ENCODE measurements at regions not wholly inside any gene's neighbourhood (a gene's known extent, or its start where the extent isn't known, plus 50 kb on each side); places are given as distances from the start of the nearest gene placed in this dataset.

DNA sequence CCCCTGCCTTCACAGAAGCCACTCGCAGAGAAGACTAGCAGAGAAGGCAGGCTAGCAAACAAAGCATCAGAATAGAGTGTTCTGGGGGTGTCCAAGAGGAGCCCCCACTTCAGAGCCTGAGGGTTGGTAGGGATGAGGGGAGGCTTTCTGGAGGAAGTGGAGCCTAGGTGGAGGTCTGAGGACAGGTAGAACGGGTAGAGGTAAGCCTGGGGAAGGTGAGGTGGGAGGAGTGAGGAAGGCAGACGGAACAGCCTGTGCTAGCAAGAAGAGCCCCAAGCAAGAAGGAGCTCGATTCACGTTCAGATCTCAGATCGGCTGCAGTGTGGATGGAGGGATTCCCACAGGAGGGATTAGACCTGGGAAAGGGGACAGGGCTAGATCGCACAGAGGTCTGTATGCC lies 66.0 kb upstream of the DUSP5 start:
- peaks cover 44% of the 10 kb centered on the region for H3K4me1 Mint-ChIP-seq (ENCODE audit: low read depth)
- H3K4me3 Mint-ChIP-seq = no peak overlapping the region
- ATAC-seq (replicated peaks in 1 of 2) = no peak
- DNase-seq = no peak
- peaks cover 1 to 3% of the 10 kb centered on the region in 2 donors for H3K36me3 Mint-ChIP-seq (ENCODE audit: insufficient read depth in 2 of 2)
- peaks cover 2% of the 10 kb centered on the region in 2 donors for H3K9me3 Mint-ChIP-seq
- H3K27ac Mint-ChIP-seq = no peak overlapping the region
- H3K27me3 Mint-ChIP-seq (ENCODE audit: low read depth) = no peaks in the 10 kb centered on the region

DNA sequence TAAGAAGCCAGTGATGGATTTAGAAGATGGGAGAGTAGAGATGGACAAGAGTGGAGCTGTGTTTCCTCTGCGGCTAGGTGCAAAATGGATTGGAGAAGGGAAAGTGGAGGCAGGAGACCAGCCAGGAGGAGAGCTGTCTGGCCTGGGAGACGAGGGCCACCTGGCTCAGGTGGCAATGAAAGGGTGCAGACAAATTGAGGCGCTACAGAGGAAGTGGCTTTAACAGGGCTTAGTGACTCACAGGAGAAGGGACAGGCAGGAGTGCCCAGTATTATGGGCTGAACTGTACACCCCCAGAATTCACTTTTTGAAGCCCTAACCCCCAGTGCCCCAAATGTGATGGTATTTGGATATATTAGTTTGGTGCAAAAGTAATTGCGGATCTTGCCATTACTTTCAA lies 65.6 kb upstream of the DUSP5 start:
- no peak overlapping the region for H3K4me3 Mint-ChIP-seq
- H3K36me3 Mint-ChIP-seq (ENCODE audit: insufficient read depth in 2 of 2) = peaks cover 1 to 2% of the 10 kb centered on the region in 2 donors
- peaks cover 2% of the 10 kb centered on the region in 2 donors for H3K9me3 Mint-ChIP-seq
- no peaks in the 10 kb centered on the region for H3K27me3 Mint-ChIP-seq (ENCODE audit: low read depth)
- H3K4me1 Mint-ChIP-seq (ENCODE audit: low read depth) = peaks cover 40% of the 10 kb centered on the region
- ATAC-seq (replicated peaks in 1 of 2) (peak in 1 of 2 donors; percentile 33), DNase-seq (no peak)
- H3K27ac Mint-ChIP-seq = no peak overlapping the region

DNA sequence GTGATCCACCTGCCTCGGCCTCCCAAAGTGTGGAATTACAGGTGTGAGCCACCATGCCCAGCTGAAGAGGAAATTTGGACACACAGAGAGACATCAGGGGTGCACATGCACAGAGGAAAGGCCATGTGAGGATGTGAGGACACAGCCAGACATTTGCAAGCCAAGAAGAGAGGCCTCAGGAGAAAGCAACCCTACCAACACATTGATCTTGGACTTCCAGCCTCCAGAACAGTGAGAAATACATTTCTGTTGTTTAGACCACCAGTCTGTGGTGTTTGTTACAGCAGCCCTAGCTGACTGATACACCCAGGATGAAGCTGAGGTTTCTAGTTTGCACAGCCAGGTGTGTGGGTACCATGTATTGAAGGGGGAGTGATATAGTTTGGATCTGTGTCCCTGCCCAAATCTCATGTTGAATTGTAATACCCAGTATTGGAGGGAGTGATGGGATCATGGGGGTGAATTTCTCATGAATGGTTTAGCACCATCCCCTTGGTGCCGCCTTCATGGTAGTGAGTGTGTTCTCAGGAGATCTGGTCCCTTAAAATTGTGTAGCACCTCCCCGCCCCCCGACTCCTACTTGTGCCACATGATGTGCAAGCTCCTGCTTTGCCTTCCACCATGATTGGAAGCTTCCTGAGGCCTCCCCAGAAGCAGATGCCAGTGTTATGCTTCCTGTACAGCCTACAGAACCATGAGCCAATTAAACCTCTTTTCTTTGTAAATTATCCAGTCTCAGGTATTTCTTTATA lies 64.7 kb upstream of the DUSP5 start:
- Mint-ChIP-seq H3K4me3 (no peak overlapping the region), H3K4me1 (ENCODE audit: low read depth) (peaks cover 31% of the 10 kb centered on the region), H3K9me3 (peaks cover 2% of the 10 kb centered on the region in 2 donors), H3K36me3 (ENCODE audit: insufficient read depth in 2 of 2) (peaks cover 1 to 2% of the 10 kb centered on the region in 2 donors), H3K27me3 (ENCODE audit: low read depth) (no peaks in the 10 kb centered on the region), H3K27ac (no peak overlapping the region)
- no peak for ATAC-seq (replicated peaks in 1 of 2)
- DNase-seq = no peak

DNA sequence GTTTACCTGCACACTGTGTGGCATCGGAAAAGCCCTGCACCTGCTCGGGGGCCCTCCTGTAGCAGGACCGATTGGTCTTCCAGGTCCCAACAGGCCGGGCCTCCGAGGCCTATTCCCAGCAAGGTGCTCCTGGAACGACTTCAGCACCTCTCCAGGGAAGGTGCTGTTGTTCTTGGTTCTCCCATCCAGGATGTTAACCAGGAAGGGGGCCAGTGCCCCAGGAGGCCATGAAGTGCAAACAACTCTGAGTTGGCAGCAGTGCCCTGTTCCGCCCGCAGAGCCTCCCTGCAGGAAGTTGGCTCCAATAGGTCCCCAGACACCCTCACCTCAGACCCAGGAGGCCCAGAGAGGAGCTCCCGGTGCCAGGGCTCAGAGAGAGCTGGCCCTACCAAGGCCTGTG lies 64.0 kb upstream of the DUSP5 start:
- Mint-ChIP-seq H3K27me3 (ENCODE audit: low read depth) (no peaks in the 10 kb centered on the region), H3K4me3 (no peak overlapping the region), H3K27ac (no peak overlapping the region), H3K9me3 (peaks cover 2% of the 10 kb centered on the region in 2 donors), H3K4me1 (ENCODE audit: low read depth) (peaks cover 25% of the 10 kb centered on the region), H3K36me3 (ENCODE audit: insufficient read depth in 2 of 2) (peaks cover 1 to 2% of the 10 kb centered on the region in 2 donors)
- DNase-seq (no peak), ATAC-seq (replicated peaks in 1 of 2) (no peak)

DNA sequence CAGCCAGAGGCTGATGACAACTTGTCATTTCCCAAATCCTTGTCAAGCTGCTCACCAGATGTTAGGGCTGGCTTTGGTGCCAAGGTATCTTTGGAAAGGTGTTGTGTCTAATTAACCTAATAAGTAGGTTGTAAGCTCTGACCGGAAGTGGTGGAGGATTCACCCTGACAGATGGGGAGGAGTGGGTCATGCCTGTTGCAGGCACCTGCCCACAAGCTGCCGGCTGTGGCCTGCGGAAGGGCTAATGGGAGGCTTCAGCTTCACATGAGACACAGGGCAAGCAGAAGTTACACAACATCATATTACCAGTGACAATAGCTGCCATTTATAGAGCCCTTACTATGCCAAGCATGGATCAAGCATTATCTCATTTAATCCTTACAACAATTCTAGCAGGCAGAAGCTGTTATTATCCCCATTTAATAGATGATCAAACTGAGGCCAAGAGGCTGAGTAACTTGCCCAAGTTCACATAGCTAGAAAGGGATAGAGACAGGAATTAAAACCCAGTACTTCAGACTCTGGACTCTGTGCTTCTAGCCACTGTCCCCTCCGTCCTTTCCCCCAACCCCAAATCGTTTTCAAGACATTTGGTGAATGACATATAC lies 63.1 kb upstream of the DUSP5 start:
- Mint-ChIP-seq H3K27ac (no peak overlapping the region), H3K36me3 (ENCODE audit: insufficient read depth in 2 of 2) (peaks cover 1 to 2% of the 10 kb centered on the region in 2 donors), H3K4me3 (no peak overlapping the region), H3K27me3 (ENCODE audit: low read depth) (no peaks in the 10 kb centered on the region), H3K4me1 (ENCODE audit: low read depth) (peaks cover 16% of the 10 kb centered on the region), H3K9me3 (peaks cover 2% of the 10 kb centered on the region in 2 donors)
- no peak for ATAC-seq (replicated peaks in 1 of 2)
- no peak for DNase-seq

DNA sequence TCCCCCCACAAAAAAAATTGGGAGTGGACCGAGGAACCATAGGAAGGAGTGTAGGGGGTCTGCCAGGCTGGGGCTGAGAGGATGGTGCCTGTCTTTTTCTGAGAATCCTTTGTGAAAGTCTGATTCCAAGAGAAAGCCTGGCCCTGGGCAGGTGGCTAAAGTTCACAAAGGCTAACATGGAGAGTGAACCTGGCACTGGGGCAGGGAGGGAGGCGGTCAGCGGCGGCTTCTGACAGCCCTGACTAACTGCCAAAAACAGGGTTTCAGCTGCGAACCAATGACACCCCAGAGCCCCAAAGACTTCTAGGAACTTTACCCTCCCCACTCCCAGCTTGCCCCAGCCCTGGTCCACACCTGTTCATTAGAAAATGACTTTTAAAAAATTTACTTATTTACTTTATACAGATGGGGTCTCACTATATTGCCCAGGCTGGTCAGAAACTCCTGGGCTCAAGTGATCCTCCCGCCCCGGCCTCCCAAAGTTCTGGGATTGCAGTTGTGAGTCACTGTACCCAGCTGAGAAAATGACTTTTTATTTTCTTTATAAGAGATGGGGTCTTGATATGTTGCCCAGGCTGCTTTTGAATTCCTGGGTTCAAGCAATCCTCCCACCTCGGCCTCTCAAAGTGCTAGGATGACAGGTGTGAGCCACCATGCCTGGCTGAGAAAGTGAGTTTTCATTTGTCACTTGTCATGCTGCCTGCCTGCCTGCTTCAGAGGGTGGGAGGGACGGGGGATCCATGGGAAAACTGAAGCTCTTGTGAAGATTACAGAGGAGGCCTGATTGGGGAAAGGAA lies 61.0 kb upstream of the DUSP5 start:
- Mint-ChIP-seq H3K36me3 (ENCODE audit: insufficient read depth in 2 of 2) (peaks cover 1 to 2% of the 10 kb centered on the region in 2 donors), H3K27me3 (ENCODE audit: low read depth) (no peaks in the 10 kb centered on the region), H3K9me3 (peaks cover 2% of the 10 kb centered on the region in 2 donors), H3K4me3 (no peak overlapping the region), H3K27ac (no peak overlapping the region), H3K4me1 (ENCODE audit: low read depth) (peaks cover 13% of the 10 kb centered on the region)
- DNase-seq (no peak), ATAC-seq (replicated peaks in 1 of 2) (no peak)

DNA sequence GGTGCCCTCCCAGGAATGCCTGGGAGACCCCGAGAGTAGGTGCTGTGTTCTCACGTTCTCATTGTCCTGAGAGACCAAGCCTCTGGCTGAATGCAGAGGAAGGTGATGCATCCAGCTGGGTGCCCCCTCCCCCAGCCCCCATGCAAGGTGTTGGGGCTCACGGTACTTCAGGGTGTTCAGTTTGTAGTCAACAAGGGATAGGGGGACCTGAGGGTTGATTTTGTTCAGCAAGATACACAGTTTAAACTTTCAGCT lies 60.4 kb upstream of the DUSP5 start:
- H3K9me3 Mint-ChIP-seq = peaks cover 2% of the 10 kb centered on the region in 2 donors
- no peak for ATAC-seq (replicated peaks in 1 of 2)
- H3K36me3 Mint-ChIP-seq (ENCODE audit: insufficient read depth in 2 of 2) = peaks cover 1 to 2% of the 10 kb centered on the region in 2 donors
- H3K27me3 Mint-ChIP-seq (ENCODE audit: low read depth) = no peaks in the 10 kb centered on the region
- H3K4me1 Mint-ChIP-seq (ENCODE audit: low read depth) = peaks cover 13% of the 10 kb centered on the region
- H3K4me3 Mint-ChIP-seq = no peak overlapping the region
- no peak for DNase-seq
- no peak overlapping the region for H3K27ac Mint-ChIP-seq

DNA sequence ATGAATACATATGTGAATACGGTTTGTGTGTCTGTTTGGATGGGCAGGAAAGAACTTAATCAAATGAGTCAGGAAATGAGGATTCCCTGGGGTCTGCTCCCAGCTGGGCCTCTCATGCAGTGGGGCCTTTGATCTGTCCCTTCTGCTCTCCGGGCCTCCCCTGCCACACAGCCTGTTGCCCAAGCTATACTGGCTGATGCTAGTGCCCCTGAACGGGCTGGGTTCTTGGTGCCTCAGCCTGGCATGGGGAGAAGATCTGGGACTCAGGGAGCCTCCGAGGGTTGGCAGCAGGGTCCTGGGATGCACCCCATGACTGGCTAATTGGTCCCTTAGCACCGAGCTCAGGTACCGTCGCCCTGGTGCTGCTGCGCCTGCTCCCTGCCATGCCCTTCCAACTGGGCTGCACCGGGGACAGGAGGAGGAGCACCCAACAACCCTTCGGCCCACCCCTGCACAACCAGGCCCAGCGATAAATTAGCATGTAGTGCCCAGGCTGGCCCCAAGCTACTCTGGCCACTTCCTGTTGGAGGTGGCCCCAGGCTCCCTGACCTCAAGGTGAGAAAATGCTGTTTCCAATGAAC lies 59.9 kb upstream of the DUSP5 start:
- Mint-ChIP-seq H3K9me3 (no peaks in the 10 kb centered on the region), H3K4me1 (ENCODE audit: low read depth) (peaks cover 19% of the 10 kb centered on the region), H3K27me3 (ENCODE audit: low read depth) (no peaks in the 10 kb centered on the region), H3K36me3 (ENCODE audit: insufficient read depth in 2 of 2) (no peaks in the 10 kb centered on the region), H3K4me3 (no peak overlapping the region), H3K27ac (no peak overlapping the region)
- no peak for DNase-seq
- no peak for ATAC-seq (replicated peaks in 1 of 2)

DNA sequence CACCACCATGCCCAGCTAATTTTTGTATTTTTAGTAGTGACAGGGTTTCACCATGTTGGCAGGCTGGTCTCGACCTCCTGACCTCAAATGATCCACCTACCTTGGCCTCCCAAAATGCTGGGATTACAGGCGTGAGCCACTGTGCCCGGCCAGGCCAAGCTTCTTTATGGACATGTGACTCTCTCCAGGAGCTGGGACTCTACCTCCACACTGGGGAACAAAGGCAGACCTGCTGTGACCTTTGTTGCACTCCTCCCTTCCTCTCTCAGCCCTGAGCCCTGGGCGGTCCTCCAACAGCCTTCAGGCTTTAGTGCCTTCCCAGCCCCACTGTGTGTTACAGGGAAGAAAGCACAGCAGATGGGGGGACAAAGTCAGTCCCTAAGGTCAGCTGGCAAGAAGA lies 55.0 kb upstream of the DUSP5 start:
- H3K27me3 Mint-ChIP-seq (ENCODE audit: low read depth) = peaks cover 5% of the 10 kb centered on the region
- H3K4me3 Mint-ChIP-seq = no peak overlapping the region
- DNase-seq (no peak), ATAC-seq (replicated peaks in 1 of 2) (no peak)
- peaks cover 26% of the 10 kb centered on the region for H3K4me1 Mint-ChIP-seq (ENCODE audit: low read depth)
- H3K9me3 Mint-ChIP-seq = peaks cover 0 to 2% of the 10 kb centered on the region in 2 donors
- peak overlapping the region; percentile 67 for H3K27ac Mint-ChIP-seq
- H3K36me3 Mint-ChIP-seq (ENCODE audit: insufficient read depth in 2 of 2) = no peaks in the 10 kb centered on the region

DNA sequence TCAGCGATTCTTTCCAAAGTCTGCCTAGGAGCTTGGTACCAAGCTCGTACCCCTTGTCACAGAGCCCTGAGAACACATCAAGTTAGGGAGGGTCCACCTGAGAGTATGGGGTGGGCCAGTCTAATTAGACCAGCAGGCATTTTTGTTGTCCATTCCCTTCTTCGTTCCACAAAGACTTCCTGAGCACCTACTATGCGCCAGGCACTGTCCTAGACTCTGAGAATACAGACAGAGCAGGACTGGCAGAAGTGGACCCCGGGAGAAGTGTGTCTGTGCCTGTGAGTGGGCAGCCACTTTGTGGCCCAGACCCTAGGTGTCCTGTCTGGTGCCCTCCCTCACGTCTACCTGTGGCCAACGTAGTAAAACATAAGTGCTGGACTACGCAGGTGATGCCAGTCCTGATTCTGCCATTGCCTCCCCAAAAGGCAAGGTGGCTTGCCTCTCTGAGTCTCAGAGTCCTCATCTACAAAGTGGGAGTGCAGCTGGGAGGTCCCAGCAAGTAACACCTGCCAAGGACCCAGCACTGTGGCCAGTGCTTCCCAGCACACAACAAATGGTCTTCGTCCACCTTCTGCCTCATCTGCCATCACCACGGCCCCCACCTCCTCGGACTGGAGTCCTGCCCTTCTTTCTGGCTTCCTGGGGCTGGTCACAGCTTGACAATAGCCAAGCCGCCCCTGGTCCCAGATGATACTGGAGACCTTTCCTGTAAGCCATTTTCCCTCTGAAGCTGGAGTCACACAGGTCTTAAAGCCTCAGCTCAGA lies 54.3 kb upstream of the DUSP5 start:
- Mint-ChIP-seq H3K4me1 (ENCODE audit: low read depth) (peaks cover 26% of the 10 kb centered on the region), H3K27ac (peak overlapping the region; percentile 67), H3K27me3 (ENCODE audit: low read depth) (peaks cover 5% of the 10 kb centered on the region), H3K4me3 (no peak overlapping the region), H3K9me3 (peaks cover 0 to 2% of the 10 kb centered on the region in 2 donors), H3K36me3 (ENCODE audit: insufficient read depth in 2 of 2) (no peaks in the 10 kb centered on the region)
- no peak for DNase-seq
- ATAC-seq (replicated peaks in 1 of 2) = no peak

DNA sequence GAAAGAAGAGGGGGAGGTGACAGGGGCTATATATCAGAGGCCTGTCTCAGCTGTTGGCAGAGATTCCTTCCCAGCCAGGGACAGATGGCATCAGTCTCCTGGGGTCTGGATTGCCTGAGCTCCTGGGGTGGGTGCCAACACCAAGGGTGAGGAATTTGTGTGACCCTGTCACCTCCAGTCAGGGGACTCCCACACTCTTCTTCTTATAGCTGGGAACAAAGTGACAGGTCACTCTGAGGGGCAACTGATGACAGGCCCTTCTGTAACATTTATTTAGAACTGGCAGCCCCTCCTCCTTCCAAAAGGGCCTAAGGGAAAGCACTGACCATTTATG lies 53.7 kb upstream of the DUSP5 start:
- no peak overlapping the region for H3K4me3 Mint-ChIP-seq
- peaks cover 30% of the 10 kb centered on the region for H3K4me1 Mint-ChIP-seq (ENCODE audit: low read depth)
- no peak overlapping the region for H3K27ac Mint-ChIP-seq
- H3K27me3 Mint-ChIP-seq (ENCODE audit: low read depth) = peaks cover 5% of the 10 kb centered on the region
- H3K36me3 Mint-ChIP-seq (ENCODE audit: insufficient read depth in 2 of 2) = peaks cover 2% of the 10 kb centered on the region in 2 donors
- DNase-seq (no peak), ATAC-seq (replicated peaks in 1 of 2) (no peak)
- peaks cover 2 to 4% of the 10 kb centered on the region in 2 donors for H3K9me3 Mint-ChIP-seq

DNA sequence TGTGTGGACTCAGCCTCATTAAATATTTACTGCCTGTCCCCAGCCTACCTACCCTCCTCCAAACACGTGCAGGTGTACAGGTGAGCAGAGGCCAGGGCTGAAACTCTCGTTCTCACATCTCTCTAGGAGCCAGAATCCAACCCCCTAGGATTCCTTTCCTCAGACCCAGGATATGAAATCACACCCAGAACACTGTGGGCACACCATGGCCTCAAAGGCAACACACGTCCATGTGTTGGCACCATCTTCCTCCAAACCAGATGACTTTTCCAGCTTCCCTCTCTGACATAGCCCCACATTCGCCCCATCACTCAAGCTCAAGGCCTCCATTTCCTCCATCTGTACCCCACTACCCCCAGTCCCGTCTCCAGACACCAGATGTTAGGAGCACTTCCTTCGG lies 51.8 kb upstream of the DUSP5 start:
- DNase-seq (no peak), ATAC-seq (replicated peaks in 1 of 2) (no peak)
- Mint-ChIP-seq H3K27me3 (ENCODE audit: low read depth) (peaks cover 11% of the 10 kb centered on the region), H3K4me1 (ENCODE audit: low read depth) (peaks cover 33% of the 10 kb centered on the region), H3K4me3 (no peak overlapping the region), H3K9me3 (peaks cover 4 to 7% of the 10 kb centered on the region in 2 donors), H3K36me3 (ENCODE audit: insufficient read depth in 2 of 2) (peaks cover 5% of the 10 kb centered on the region in 2 donors), H3K27ac (no peak overlapping the region)

DNA sequence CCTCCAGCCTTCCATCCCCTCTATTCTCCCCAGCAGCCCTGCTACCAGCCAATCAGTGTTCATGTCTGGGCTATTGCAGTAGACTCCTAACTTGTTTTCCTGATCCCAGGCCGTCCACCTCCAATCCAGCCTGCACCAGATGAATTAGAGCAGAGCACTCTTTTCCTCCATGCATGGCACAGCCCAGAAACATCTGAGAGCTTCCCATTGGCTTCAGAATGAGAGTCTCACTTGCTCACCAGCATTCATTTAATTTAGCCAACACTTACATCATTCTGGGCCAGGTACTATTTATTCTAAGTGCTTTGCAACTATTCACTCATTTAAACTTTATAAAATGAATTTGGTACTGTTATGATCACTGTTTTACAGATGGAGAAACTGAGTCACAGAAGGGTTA lies 51.4 kb upstream of the DUSP5 start:
- peaks cover 5% of the 10 kb centered on the region in 2 donors for H3K36me3 Mint-ChIP-seq (ENCODE audit: insufficient read depth in 2 of 2)
- peaks cover 14% of the 10 kb centered on the region for H3K27me3 Mint-ChIP-seq (ENCODE audit: low read depth)
- DNase-seq (no peak), ATAC-seq (replicated peaks in 1 of 2) (no peak)
- peaks cover 4 to 7% of the 10 kb centered on the region in 2 donors for H3K9me3 Mint-ChIP-seq
- H3K4me1 Mint-ChIP-seq (ENCODE audit: low read depth) = peaks cover 30% of the 10 kb centered on the region
- H3K27ac Mint-ChIP-seq = no peak overlapping the region
- no peak overlapping the region for H3K4me3 Mint-ChIP-seq
